ENCODE measurements at regions not wholly inside any gene's neighbourhood (a gene's known extent, or its start where the extent isn't known, plus 50 kb on each side); places are given as distances from the start of the nearest gene placed in this dataset.
"Not testable (repeated sequence)": the region's sequence is repeated elsewhere in the genome, so short reads cannot be mapped to it uniquely, and the experiment has no call there.

- H3K4me3 ChIP-seq; H2AFZ ChIP-seq (ENCODE audit: low read depth, low read length); ATAC-seq; CTCF ChIA-PET (ENCODE audit: low intra/inter-chr PET ratio); H3K36me3 ChIP-seq (ENCODE audit: control insufficient read depth, insufficient read depth, low read length); H3K9ac ChIP-seq (ENCODE audit: insufficient read depth in 1 of 2, low read depth in 2 of 2, low read length in 2 of 2); H3K9me1 ChIP-seq (ENCODE audit: control insufficient read depth, insufficient read depth, low read length); H3K27ac ChIP-seq (ENCODE audit: extremely low read depth, low read depth, low read length); H3K27me3 ChIP-seq (ENCODE audit: control insufficient read depth in 2 of 2, insufficient read depth in 2 of 2, low read length in 2 of 2); H3K4me2 ChIP-seq (ENCODE audit: insufficient read depth, low read length); in situ Hi-C loops (cut with MboI); BruUV-seq (replicated peaks); FAIRE-seq; H4K20me1 ChIP-seq (replicated peaks; ENCODE audit: control insufficient read depth, insufficient read depth, low read length); DNase-seq (ENCODE audit: extremely low read depth in 1 of 4, low spot score in 3 of 4); intact Hi-C loops (cut with micrococcal nuclease); POLR2A ChIA-PET; H3K9me3 ChIP-seq (replicated peaks; ENCODE audit: control insufficient read depth, insufficient read depth, low read depth, low read length); TF ChIP-seq CREB1 (IDR thresholded peaks at IDR 0.05): not testable (repeated sequence)
- 0% methylated on average over 1 of the region's 1 CpG for WGBS (ENCODE audit: insufficient coverage, low coverage, missing lambda C conversion rate)
- H3K4me1 ChIP-seq (replicated peaks in 1 of 2; ENCODE audit: control insufficient read depth in 2 of 2, insufficient read depth in 2 of 2, low read length in 2 of 2): peaks cover 0 to 18% of the 10 kb centered on the region in 2 experiments; a peak in 4 of 5 replicates
- peak; percentile 22; the same call in 1 of the 2 replicates for TF ChIP-seq CREB1 (CRISPR knock-in tag; IDR thresholded peaks at IDR 0.05)
- TF ChIP-seq RERE (CRISPR knock-in tag; IDR thresholded peaks at IDR 0.05; ENCODE audit: borderline replicate concordance): peak; percentile 23; the same call in 1 of the 2 replicates
- TF ChIP-seq PREB (CRISPR knock-in tag; IDR thresholded peaks at IDR 0.05): peak; percentile 94; the same call in 1 of the 2 replicates
- 0 out of 2 replicates have a peak, but pooled peaks have one; percentile 57 for TF ChIP-seq TGIF2 (CRISPR knock-in tag; IDR thresholded peaks at IDR 0.05)
- peaks cover 14% of the 10 kb centered on the region for H3K79me2 ChIP-seq (ENCODE audit: control insufficient read depth, insufficient read depth, low read length)
Observed at GRCh38 chr13:107916902-107917301, 298.4 kb downstream of the LIG4 start.

Measured in K562 (cell line).